GM12874 (cell line): ENCODE measurements at regions not wholly inside any gene's neighbourhood (a gene's known extent, or its start where the extent isn't known, plus 50 kb on each side); places are given as distances from the start of the nearest gene placed in this dataset.

ENCODE experiments used
- TF ChIP-seq, protein P1 (sequence below): IDR thresholded peaks from 2 replicates; pipeline ENCODE4 v1.5.1; 2011; ENCODE audit warnings: low read depth, mild to moderate bottlenecking, control low read depth, low read length, moderate library complexity; ENCODE audit not compliant: insufficient read depth

DNA sequence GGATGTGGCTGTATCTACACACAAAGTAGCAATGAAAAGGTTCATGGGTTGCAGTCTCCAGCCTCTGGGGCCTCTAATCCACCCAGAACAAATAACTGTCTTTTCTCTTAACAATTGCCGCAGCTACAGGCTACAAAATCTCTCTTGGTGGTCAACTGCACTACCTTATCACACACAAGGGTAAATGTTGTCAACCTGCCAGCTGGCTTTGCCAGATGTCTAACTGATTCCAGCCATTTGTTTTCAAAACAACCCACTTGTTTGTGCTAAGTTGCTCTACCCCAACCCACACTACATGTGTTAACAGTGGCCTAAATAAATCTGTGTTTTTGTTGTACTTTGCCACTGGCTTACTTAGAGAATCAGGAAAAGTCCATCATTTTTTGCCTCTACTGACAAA, 447.3 kb downstream of the TAFA4 start:
- TF ChIP-seq, protein P1, sequence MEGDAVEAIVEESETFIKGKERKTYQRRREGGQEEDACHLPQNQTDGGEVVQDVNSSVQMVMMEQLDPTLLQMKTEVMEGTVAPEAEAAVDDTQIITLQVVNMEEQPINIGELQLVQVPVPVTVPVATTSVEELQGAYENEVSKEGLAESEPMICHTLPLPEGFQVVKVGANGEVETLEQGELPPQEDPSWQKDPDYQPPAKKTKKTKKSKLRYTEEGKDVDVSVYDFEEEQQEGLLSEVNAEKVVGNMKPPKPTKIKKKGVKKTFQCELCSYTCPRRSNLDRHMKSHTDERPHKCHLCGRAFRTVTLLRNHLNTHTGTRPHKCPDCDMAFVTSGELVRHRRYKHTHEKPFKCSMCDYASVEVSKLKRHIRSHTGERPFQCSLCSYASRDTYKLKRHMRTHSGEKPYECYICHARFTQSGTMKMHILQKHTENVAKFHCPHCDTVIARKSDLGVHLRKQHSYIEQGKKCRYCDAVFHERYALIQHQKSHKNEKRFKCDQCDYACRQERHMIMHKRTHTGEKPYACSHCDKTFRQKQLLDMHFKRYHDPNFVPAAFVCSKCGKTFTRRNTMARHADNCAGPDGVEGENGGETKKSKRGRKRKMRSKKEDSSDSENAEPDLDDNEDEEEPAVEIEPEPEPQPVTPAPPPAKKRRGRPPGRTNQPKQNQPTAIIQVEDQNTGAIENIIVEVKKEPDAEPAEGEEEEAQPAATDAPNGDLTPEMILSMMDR = no peak

DNA sequence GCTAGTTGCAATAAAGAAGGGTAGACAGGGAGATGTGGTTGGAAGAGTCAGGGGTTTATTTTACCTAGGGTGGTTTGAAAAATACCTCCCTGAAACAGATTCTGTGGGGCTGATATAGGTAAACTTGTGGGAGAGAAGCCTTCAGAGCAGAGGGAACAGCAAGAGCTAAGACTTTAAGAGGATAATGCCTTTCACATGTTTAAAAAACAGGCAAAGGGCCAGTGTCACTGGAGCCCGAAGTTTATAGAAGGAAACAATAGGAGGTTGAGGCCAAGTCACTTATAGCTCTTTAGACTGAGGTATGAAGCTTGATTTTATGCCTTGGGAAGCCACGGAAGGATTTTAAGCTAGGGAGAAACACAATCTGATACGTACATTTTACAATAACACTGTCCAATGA, 448.7 kb downstream of the TAFA4 start:
- TF ChIP-seq, protein P1 = no peak

GRCh38 chr3:68483041-68483440, 449.3 kb downstream of the TAFA4 start:
- TF ChIP-seq, protein P1 = no peak

DNA sequence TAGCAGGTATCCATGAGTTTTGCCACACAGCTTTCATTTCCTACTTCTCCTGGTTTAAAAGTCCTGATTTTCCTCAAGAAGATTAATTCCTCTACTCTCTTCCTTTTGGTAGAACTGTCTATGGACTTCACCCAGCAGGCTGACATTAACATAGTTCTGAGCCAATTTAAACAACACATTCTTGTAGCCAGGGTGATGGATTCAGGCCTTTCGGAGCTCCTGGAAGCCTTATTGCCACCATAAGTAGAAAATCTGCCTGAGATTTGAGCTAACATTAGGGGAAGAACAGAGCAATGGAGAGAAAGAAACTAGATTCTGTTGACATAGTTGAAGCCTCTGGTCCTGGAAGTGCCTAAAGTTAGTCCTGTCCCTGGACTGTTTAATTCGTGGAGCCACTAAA, 449.8 kb downstream of the TAFA4 start:
- TF ChIP-seq, protein P1 = no peak

DNA sequence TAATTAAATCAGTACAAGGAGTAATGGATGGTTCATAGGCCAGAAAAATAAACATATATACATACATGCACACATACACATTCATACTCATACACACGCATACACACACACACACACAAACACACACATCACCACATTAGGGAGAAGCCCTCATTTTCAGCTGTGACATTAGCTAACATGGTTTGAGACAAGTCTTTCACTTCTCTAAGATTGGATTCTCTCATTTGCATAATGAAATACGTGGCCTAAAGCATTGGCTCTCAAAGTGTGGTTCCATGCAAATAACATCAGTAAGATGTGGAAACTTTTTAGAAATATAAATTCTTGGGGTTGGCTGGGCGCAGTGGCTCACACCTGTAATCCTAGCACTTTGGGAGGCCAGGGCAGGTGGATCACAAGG, 452.6 kb downstream of the TAFA4 start:
- TF ChIP-seq, protein P1 = no peak

DNA sequence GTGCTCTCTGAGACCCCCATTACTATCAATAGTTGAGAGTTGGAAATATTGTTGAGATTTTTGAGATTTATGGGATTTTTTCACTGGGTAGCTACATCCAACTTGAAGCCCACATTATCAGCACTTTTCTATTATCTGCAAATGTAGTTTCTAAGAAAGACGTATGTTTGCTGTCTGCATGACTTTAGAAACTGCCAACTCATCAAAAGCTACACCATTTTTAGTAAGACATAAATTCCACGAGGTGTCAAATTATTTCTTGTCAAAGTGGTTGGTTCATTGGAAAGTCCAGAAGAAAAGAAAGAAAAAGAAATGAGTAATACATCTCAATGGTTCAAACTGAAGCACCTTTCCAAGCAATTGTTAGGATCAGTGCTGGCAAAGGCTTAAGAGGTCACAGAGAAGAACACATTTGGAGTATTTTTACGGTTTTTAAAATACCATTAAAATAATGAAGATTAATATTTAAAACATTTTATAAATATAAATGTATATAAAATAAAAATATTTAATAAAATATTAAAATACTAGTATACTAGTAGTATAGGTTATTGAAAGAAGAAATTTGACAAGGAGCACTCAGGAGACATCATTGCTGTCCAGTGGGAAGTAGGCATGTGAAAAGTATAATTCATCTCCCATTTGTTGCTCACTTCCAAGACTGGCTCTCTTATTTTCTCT, 463.5 kb downstream of the TAFA4 start:
- TF ChIP-seq, protein P1 = no peak

DNA sequence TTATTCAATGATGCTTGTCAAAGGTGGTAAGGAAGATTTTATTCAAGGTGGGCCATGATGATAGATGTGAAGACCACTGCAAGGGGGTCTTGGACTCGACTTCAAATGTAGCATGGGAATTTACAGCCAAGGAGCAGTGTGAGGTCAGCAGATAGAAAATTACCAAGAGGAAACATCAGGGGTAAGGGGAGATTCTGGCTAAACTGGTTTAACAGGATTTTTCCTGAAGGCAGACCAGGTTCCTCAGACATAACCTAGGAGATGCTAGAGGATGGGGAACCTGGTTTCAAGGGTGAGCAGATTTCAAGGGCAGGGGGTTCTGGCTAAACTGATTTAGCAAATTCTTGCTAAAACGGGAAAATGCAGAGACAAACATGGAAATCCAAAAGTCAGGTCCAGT, 464.9 kb downstream of the TAFA4 start:
- TF ChIP-seq, protein P1 = no peak
